ENCODE measurements at regions not wholly inside any gene's neighbourhood (a gene's known extent, or its start where the extent isn't known, plus 50 kb on each side); places are given as distances from the start of the nearest gene placed in this dataset.

DNA sequence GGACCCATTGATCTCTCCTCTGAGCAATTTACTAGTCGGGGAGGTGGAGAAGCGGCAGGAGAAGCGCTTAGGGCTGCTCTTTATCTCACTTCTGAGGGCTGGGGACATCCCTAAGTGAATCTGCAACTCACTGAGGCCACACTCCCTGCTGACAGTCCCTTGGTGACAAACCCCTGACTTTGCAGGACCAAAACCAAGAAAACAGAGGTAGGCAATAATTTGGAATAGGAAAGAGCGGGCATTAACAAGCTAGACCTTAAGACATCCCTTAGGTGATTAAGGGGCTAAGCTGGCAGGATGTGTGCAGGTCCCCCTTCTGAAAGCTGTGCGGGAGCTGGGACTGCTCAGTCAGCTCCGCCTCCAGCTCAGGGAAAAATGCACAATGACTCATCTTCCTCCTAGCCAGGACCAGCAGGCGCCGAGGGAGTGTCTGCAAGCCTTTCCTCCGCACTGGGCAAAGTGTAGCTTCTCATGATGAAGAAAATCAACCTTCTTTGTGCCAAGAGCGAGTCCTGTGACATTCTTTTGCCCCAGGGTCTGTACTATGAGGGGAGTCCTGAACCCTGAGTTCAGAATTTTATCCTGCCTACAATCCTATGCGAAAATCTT is 63.3 kb downstream of the BOD1L2 start:
- TF ChIP-seq, protein P1, sequence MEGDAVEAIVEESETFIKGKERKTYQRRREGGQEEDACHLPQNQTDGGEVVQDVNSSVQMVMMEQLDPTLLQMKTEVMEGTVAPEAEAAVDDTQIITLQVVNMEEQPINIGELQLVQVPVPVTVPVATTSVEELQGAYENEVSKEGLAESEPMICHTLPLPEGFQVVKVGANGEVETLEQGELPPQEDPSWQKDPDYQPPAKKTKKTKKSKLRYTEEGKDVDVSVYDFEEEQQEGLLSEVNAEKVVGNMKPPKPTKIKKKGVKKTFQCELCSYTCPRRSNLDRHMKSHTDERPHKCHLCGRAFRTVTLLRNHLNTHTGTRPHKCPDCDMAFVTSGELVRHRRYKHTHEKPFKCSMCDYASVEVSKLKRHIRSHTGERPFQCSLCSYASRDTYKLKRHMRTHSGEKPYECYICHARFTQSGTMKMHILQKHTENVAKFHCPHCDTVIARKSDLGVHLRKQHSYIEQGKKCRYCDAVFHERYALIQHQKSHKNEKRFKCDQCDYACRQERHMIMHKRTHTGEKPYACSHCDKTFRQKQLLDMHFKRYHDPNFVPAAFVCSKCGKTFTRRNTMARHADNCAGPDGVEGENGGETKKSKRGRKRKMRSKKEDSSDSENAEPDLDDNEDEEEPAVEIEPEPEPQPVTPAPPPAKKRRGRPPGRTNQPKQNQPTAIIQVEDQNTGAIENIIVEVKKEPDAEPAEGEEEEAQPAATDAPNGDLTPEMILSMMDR (IDR thresholded peaks at IDR 0.05; ENCODE audit: unreplicated experiment in 3 of 3) = no peak
- Mint-ChIP-seq H3K4me3 (no peak overlapping the region), H3K4me1 (peaks cover 8% of the 10 kb centered on the region), H3K27me3 (ENCODE audit: low read depth) (peaks cover 47% of the 10 kb centered on the region), H3K27ac (no peak overlapping the region), H3K9me3 (peaks cover 3% of the 10 kb centered on the region), H3K36me3 (ENCODE audit: low read depth) (no peaks in the 10 kb centered on the region)

DNA sequence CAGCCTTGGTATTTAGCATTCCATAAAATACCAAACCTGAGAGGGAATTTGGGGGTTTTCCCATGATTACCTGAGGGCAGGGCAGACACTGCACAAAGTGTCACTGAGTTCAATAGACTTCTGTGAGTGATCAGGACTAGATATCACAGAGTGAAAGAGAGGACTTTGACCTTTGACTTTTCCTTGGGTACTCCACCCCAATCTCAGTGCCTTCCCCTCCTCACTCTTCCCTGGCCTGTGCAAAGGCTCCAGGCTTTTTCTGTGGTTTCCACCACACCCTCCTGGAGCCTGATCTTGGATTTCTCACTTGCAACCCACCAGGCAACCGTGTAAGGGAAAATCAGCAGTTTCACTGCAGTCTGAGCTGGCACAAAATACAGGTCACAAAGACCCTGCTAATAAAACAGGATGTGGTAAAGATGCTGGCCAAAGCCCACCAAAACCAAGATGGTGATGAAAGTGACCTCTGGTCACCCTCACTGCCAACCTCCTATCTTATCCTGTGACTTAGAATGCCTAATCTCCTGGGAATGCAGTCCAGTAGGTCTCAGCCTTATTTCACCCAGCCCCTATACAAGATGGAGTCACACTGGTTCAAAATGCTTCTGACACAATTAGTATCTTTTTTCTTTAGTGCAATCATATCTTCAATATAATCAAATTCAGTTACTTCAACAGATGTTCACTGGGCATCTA is 64.0 kb downstream of the BOD1L2 start:
- no peaks in the 10 kb centered on the region for H3K9me3 Mint-ChIP-seq
- H3K4me3 Mint-ChIP-seq = no peak overlapping the region
- H3K4me1 Mint-ChIP-seq = peaks cover 8% of the 10 kb centered on the region
- H3K36me3 Mint-ChIP-seq (ENCODE audit: low read depth) = no peaks in the 10 kb centered on the region
- H3K27me3 Mint-ChIP-seq (ENCODE audit: low read depth) = peaks cover 44% of the 10 kb centered on the region
- H3K27ac Mint-ChIP-seq = no peak overlapping the region
- TF ChIP-seq, protein P1 (IDR thresholded peaks at IDR 0.05; ENCODE audit: unreplicated experiment in 3 of 3) = no peak

DNA sequence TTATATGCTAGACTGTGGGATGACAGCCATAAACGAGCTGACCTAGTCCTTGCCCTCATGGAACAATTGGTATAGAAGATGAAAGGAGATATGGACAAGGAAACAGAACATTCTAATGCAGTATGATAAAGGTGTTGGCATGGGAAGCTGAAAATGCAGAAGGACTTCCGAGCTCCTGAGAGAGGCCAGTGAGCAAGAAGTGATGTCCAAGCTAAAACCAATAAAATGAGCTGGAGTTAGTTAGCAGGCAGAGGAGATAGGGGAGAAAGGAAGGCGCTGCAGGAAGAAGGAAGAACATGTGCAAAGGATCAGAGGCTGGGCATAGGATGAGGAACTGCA is 64.5 kb downstream of the BOD1L2 start:
- H3K9me3 Mint-ChIP-seq = no peaks in the 10 kb centered on the region
- H3K4me3 Mint-ChIP-seq = no peak overlapping the region
- no peaks in the 10 kb centered on the region for H3K36me3 Mint-ChIP-seq (ENCODE audit: low read depth)
- H3K4me1 Mint-ChIP-seq = peaks cover 8% of the 10 kb centered on the region
- peaks cover 44% of the 10 kb centered on the region for H3K27me3 Mint-ChIP-seq (ENCODE audit: low read depth)
- TF ChIP-seq, protein P1 (IDR thresholded peaks at IDR 0.05; ENCODE audit: unreplicated experiment in 3 of 3) = no peak
- no peak overlapping the region for H3K27ac Mint-ChIP-seq

DNA sequence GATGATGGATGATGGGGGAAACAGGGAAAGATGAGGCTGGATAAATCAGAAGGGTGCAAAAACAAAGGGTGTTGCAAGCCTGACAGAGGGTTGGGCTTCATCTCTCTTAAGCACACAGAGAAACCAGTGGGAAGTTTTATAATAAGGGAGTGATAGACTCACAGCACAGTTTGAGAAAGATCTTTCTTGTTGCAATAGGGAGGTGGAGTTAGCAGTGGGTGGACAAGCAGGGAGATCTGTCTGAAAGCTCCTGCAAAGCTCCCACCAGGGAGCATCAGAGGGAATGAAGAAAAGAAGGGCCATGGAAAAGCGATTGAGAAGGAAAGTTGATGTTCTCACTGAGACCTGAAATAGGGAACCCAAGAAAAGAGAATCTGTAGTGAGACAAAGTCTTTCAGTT is 64.9 kb downstream of the BOD1L2 start:
- peaks cover 8% of the 10 kb centered on the region for H3K4me1 Mint-ChIP-seq

DNA sequence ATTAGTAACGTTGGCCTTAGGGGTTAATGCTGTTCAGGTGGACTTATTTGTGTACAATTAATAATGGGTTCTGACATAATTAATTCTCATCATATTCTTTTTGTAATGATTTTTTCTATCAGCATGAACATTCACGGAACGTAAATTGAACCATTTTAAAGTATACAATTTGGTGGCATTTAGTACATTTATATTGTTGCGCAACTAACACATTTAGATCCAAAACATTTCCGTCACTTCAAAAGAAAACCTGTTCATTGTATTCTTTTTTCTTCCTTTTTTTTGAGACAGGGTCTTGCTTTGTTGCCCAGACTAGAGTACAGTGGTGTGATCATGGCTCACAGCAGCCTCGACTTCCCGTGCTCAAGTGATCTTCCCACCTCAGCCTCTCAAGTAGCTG is 65.8 kb downstream of the BOD1L2 start:
- TF ChIP-seq, protein P1 (IDR thresholded peaks at IDR 0.05; ENCODE audit: unreplicated experiment in 3 of 3) = no peak
- Mint-ChIP-seq H3K9me3 (no peaks in the 10 kb centered on the region), H3K27ac (no peak overlapping the region), H3K27me3 (ENCODE audit: low read depth) (peaks cover 39% of the 10 kb centered on the region), H3K4me1 (peaks cover 8% of the 10 kb centered on the region), H3K36me3 (ENCODE audit: low read depth) (no peaks in the 10 kb centered on the region), H3K4me3 (no peak overlapping the region)

More for the DNA sequence above, 64.9 kb downstream of the BOD1L2 start:
- peaks cover 44% of the 10 kb centered on the region for H3K27me3 Mint-ChIP-seq (ENCODE audit: low read depth)
- no peaks in the 10 kb centered on the region for H3K9me3 Mint-ChIP-seq
- no peaks in the 10 kb centered on the region for H3K36me3 Mint-ChIP-seq (ENCODE audit: low read depth)
- TF ChIP-seq, protein P1 (IDR thresholded peaks at IDR 0.05; ENCODE audit: unreplicated experiment in 3 of 3) = no peak
- H3K27ac Mint-ChIP-seq = no peak overlapping the region
- H3K4me3 Mint-ChIP-seq = no peak overlapping the region

DNA sequence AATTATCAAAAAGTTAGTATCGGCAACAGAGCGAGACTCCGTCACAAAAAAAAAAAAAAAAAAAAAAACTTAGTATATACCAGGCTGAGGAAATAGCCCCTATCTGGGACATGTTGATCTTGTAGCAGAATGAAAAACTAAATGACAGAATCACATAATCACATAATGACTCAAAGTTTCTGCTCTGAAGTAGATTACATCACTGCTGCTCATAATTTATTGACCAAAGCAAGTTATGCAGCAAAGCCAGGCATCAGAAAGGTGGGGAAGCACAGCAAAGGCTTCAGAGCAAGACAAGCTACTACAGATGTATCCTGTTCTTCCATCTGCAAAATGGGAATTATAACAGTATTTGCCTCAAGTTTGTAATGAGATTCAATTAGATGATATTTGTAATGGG is 68.1 kb downstream of the BOD1L2 start:
- Mint-ChIP-seq H3K27ac (no peak overlapping the region), H3K4me3 (no peak overlapping the region), H3K27me3 (ENCODE audit: low read depth) (peaks cover 16% of the 10 kb centered on the region), H3K36me3 (ENCODE audit: low read depth) (no peaks in the 10 kb centered on the region), H3K9me3 (no peaks in the 10 kb centered on the region), H3K4me1 (peaks cover 5% of the 10 kb centered on the region)
- TF ChIP-seq, protein P1 (IDR thresholded peaks at IDR 0.05; ENCODE audit: unreplicated experiment in 3 of 3) = no peak

All from nephron (organoid).